H54 (cell line): ENCODE measurements at regions not wholly inside any gene's neighbourhood (a gene's known extent, or its start where the extent isn't known, plus 50 kb on each side); places are given as distances from the start of the nearest gene placed in this dataset.

ENCODE experiments used
- DNase-seq: peaks from one replicate; pipeline ENCODE4 v3.0.0; 2011; ENCODE audit warnings: low spot score, mixed read lengths; ENCODE audit not compliant: insufficient read length
- FAIRE-seq: peaks from 3 replicates; lab custom pipeline; 2011; peaks lifted over from hg19 to GRCh38; lab: Jason Lieb, UNC
- POLR2A ChIP-seq: IDR thresholded peaks from 2 replicates; pipeline ENCODE4 v1.6.1; 2011; ENCODE audit warnings: low read depth, mild to moderate bottlenecking, low read length

GRCh38 chr3:56879436-56880215 is 77.9 kb upstream of the ARHGEF3 start:
- no peak for FAIRE-seq
- DNase-seq = peak; percentile 26
- TF ChIP-seq POLR2A = no peak

GRCh38 chr3:56878074-56878473 is 76.3 kb upstream of the ARHGEF3 start:
- DNase-seq = no peak
- no peak for TF ChIP-seq POLR2A
- no peak for FAIRE-seq

- FAIRE-seq (no peak), DNase-seq (no peak)
- no peak for TF ChIP-seq POLR2A
Observed at GRCh38 chr3:56876916-56877315, 75.2 kb upstream of the ARHGEF3 start.

GRCh38 chr3:56874269-56874668 is 72.5 kb upstream of the ARHGEF3 start:
- FAIRE-seq (no peak), DNase-seq (no peak)
- no peak for TF ChIP-seq POLR2A

GRCh38 chr3:56870436-56870835 is 68.7 kb upstream of the ARHGEF3 start:
- FAIRE-seq (peak; percentile 57), DNase-seq (no peak)
- TF ChIP-seq POLR2A = no peak

- FAIRE-seq = peak; percentile 90
- DNase-seq = no peak
- no peak for TF ChIP-seq POLR2A
Observed at GRCh38 chr3:56869157-56869889, 67.6 kb upstream of the ARHGEF3 start.

- DNase-seq (no peak), FAIRE-seq (no peak)
- TF ChIP-seq POLR2A = no peak
Observed at GRCh38 chr3:56868706-56869105, 67.0 kb upstream of the ARHGEF3 start.

GRCh38 chr3:56867671-56868070 is 65.9 kb upstream of the ARHGEF3 start:
- FAIRE-seq (no peak), DNase-seq (no peak)
- TF ChIP-seq POLR2A = no peak

- FAIRE-seq (no peak), DNase-seq (no peak)
- TF ChIP-seq POLR2A = no peak
Observed at GRCh38 chr3:56864918-56865524, 63.3 kb upstream of the ARHGEF3 start.

- DNase-seq (no peak), FAIRE-seq (no peak)
- TF ChIP-seq POLR2A = no peak
Observed at GRCh38 chr3:56864090-56864489, 62.3 kb upstream of the ARHGEF3 start.

GRCh38 chr3:56862352-56863062 is 60.8 kb upstream of the ARHGEF3 start:
- FAIRE-seq (no peak), DNase-seq (peak; percentile 33)
- TF ChIP-seq POLR2A = no peak

GRCh38 chr3:56861511-56861910 is 59.8 kb upstream of the ARHGEF3 start:
- no peak for TF ChIP-seq POLR2A
- no peak for FAIRE-seq

GRCh38 chr3:56860939-56861338 is 59.2 kb upstream of the ARHGEF3 start:
- TF ChIP-seq POLR2A = no peak
- DNase-seq (no peak), FAIRE-seq (no peak)

More at GRCh38 chr3:56861511-56861910, 59.8 kb upstream of the ARHGEF3 start:
- no peak for DNase-seq

GRCh38 chr3:56860351-56860750 is 58.6 kb upstream of the ARHGEF3 start:
- no peak for DNase-seq
- FAIRE-seq = no peak
- TF ChIP-seq POLR2A = no peak

- TF ChIP-seq POLR2A = no peak
- DNase-seq (no peak), FAIRE-seq (no peak)
Observed at GRCh38 chr3:56858331-56858730, 56.6 kb upstream of the ARHGEF3 start.
